Stimulated activated memory B cell treated with anti-CD40 and anti-IgM and Interleukin-4, amounts not matched to agents 10 μg/mL and 1 μg/mL and 100 μg/mL, for 72 hours (primary cell): ENCODE measurements at regions not wholly inside any gene's neighbourhood (a gene's known extent, or its start where the extent isn't known, plus 50 kb on each side); places are given as distances from the start of the nearest gene placed in this dataset.
A peak's percentile ranks its signal among the peaks of the same experiment; 100 is the strongest.
"Not testable (repeated sequence)": the region's sequence is repeated elsewhere in the genome, so short reads cannot be mapped to it uniquely, and the experiment has no call there.

Experiments used
- ATAC-seq: fragments of 150-1000 bp; cut with Tn5 transposase; 2 replicates; pipeline ENCODE4 v1.10.0; 2021
- H3K27ac Mint-ChIP-seq: one replicate; pipeline ENCODE4 v1.8.0; 2022; ENCODE audit warnings: mild to moderate bottlenecking, mixed read lengths
- H3K27me3 Mint-ChIP-seq: one replicate; pipeline ENCODE4 v1.8.0; 2022; ENCODE audit warnings: mixed read lengths
- H3K36me3 Mint-ChIP-seq: one replicate; pipeline ENCODE4 v1.8.0; 2022; ENCODE audit warnings: mixed read lengths
- H3K4me1 Mint-ChIP-seq: one replicate; pipeline ENCODE4 v1.8.0; 2022; ENCODE audit warnings: mixed read lengths
- H3K4me3 Mint-ChIP-seq: one replicate; pipeline ENCODE4 v1.8.0; 2022; ENCODE audit warnings: mild to moderate bottlenecking, moderate library complexity, mixed read lengths
- H3K9me3 Mint-ChIP-seq: one replicate; pipeline ENCODE4 v1.8.0; 2022; ENCODE audit warnings: mixed read lengths

DNA sequence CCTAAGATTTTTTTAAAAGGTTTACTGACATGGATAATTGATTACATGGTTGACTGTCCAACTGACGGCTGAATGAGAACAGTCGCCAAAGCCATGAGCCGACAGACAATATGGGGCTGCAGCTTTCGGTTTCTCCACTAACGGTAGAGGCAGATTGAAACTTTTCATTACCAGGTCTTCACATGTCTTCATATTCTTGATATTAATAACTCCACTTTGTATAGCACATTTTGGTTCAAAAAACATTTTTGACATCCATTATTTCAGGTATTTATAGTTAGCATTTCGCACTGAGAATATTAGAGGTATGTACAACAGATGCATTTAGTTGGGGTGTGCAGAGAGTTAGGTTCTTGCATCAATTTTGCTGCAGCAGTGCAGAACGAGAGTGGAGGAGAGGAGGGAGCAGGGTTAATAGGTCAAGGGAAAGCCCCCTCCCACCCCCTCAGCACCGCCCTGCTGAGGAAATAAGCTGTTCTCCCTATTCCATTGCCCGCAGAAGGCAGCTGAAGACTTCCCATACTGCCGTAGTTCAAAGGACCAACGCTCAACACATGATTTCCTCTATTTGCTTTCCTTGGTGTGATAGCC is 73.6 kb upstream of the ADTRP start:
- Mint-ChIP-seq H3K9me3 (no peaks in the 10 kb centered on the region), H3K27ac (peak overlapping the region; percentile 54), H3K4me3 (peak overlapping the region; percentile 67), H3K4me1 (peaks cover 20% of the 10 kb centered on the region), H3K36me3 (no peaks in the 10 kb centered on the region), H3K27me3 (no peaks in the 10 kb centered on the region)
- peak; percentile 58 for ATAC-seq

DNA sequence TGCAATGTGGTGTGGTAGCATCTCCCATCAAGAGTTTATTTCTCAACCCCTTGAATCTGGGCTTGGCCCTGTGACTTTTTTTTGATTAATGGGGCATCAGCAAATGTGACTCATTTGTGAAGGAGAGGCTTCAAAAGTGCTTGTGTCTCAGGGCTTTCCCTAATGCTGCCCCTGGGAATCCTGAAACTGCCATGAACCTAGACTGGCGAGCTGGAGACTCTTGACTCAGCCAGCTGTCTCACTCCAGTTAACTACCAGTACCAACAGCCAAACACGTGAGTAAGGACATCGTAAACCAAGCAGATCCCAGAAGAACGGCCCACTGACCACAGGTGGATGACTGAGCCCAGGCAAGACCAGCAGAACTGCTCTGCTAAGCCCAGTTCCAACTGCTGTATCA is 72.8 kb upstream of the ADTRP start:
- ATAC-seq, result peak; percentile 43
- H3K36me3 Mint-ChIP-seq, result no peaks in the 10 kb centered on the region
- peak overlapping the region; percentile 54 for H3K27ac Mint-ChIP-seq
- H3K4me3 Mint-ChIP-seq, result no peak overlapping the region
- H3K27me3 Mint-ChIP-seq, result no peaks in the 10 kb centered on the region
- peaks cover 20% of the 10 kb centered on the region for H3K4me1 Mint-ChIP-seq
- peaks cover 5% of the 10 kb centered on the region for H3K9me3 Mint-ChIP-seq

- no peak overlapping the region for H3K4me3 Mint-ChIP-seq
- no peaks in the 10 kb centered on the region for H3K36me3 Mint-ChIP-seq
- peaks cover 6% of the 10 kb centered on the region for H3K9me3 Mint-ChIP-seq
- no peak for ATAC-seq
- H3K27me3 Mint-ChIP-seq, result no peaks in the 10 kb centered on the region
- H3K4me1 Mint-ChIP-seq, result peaks cover 15% of the 10 kb centered on the region
- no peak overlapping the region for H3K27ac Mint-ChIP-seq
Measured at GRCh38 chr6:11848852-11849731, 70.5 kb upstream of the ADTRP start.

- H3K27me3 Mint-ChIP-seq, result no peaks in the 10 kb centered on the region
- H3K36me3 Mint-ChIP-seq, result no peaks in the 10 kb centered on the region
- no peak overlapping the region for H3K4me3 Mint-ChIP-seq
- no peak overlapping the region for H3K27ac Mint-ChIP-seq
- peaks cover 15% of the 10 kb centered on the region for H3K4me1 Mint-ChIP-seq
- peaks cover 6% of the 10 kb centered on the region for H3K9me3 Mint-ChIP-seq
- no peak for ATAC-seq
Measured at GRCh38 chr6:11848346-11848651, 69.7 kb upstream of the ADTRP start.

DNA sequence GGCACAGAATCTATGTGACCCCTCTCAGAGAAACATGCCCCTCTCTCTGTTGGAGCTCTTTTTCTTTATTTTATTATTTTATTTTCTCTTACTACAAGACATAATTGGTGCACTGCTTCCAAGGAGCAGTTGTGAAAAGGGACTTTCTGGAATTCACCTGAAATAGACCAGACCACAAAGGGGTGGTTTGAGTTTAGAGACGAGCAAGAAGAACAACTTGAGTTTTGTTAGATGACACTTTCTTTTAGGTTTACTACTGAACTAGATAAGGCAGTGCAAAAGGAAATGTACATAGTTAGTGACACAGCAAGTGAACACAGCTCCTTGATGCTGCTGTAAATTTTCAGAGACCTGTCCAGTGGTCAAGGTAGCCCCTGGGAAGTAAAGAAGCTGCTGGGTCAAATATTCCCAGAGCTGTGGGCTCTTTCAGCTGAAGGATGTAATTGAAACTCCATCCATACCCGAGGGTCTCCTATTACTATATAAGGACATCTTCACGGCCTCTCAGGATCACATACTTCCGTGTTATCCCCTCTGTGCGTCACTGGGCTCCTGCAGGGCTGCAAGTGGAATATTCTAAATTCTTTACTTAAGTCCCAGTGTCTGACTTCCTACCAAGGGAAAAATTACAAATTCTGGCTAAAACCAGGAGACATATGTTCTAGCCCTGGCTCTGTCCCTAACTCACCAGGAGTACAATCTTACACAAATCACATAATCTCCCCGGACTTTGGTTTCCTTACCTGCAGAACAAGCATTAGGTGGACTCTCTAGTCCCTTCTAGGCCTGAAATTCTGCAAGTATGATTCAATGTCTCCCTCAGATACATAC is 69.1 kb upstream of the ADTRP start:
- Mint-ChIP-seq H3K36me3 (no peaks in the 10 kb centered on the region), H3K4me3 (no peak overlapping the region), H3K27ac (no peak overlapping the region), H3K4me1 (peaks cover 15% of the 10 kb centered on the region), H3K27me3 (no peaks in the 10 kb centered on the region), H3K9me3 (peaks cover 6% of the 10 kb centered on the region)
- no peak for ATAC-seq

GRCh38 chr6:11847068-11847467 is 68.5 kb upstream of the ADTRP start:
- not testable (repeated sequence) for H3K36me3 Mint-ChIP-seq, H3K27me3 Mint-ChIP-seq, H3K4me3 Mint-ChIP-seq, H3K27ac Mint-ChIP-seq, ATAC-seq, H3K4me1 Mint-ChIP-seq, H3K9me3 Mint-ChIP-seq

GRCh38 chr6:11845664-11846577 is 67.3 kb upstream of the ADTRP start:
- Mint-ChIP-seq H3K27me3 (no peaks in the 10 kb centered on the region), H3K36me3 (no peaks in the 10 kb centered on the region)
- no peak for ATAC-seq

DNA sequence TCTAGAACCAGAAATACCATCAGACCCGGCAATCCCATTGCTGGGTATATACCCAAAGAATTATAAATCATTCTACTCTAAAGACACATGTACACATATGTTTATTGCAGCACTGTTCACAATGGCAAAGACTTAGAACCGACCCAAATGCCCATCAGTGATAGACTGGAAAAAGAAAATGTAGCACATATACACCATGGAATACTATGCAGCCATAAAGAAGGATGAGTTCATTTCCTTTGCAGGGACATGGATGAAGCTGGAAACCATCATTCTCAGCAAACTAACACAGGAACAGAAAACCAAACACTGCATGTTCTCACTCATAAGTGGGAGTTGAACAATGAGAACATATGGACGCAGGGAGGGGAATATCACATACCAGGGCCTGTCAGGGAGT is 64.2 kb upstream of the ADTRP start:
- not testable (repeated sequence) for H3K27me3 Mint-ChIP-seq, ATAC-seq, H3K4me3 Mint-ChIP-seq, H3K27ac Mint-ChIP-seq, H3K4me1 Mint-ChIP-seq
- Mint-ChIP-seq H3K36me3 (peaks cover 22% of the 10 kb centered on the region), H3K9me3 (peaks cover 20% of the 10 kb centered on the region)

More at GRCh38 chr6:11845664-11846577, 67.3 kb upstream of the ADTRP start:
- Mint-ChIP-seq H3K27ac (no peak overlapping the region), H3K9me3 (peaks cover 6% of the 10 kb centered on the region), H3K4me3 (no peak overlapping the region), H3K4me1 (peaks cover 6% of the 10 kb centered on the region)

- H3K9me3 Mint-ChIP-seq, result peaks cover 12% of the 10 kb centered on the region
- H3K4me3 Mint-ChIP-seq, result no peak overlapping the region
- ATAC-seq, result no peak
Measured at GRCh38 chr6:11835065-11835464, 56.5 kb upstream of the ADTRP start.

DNA sequence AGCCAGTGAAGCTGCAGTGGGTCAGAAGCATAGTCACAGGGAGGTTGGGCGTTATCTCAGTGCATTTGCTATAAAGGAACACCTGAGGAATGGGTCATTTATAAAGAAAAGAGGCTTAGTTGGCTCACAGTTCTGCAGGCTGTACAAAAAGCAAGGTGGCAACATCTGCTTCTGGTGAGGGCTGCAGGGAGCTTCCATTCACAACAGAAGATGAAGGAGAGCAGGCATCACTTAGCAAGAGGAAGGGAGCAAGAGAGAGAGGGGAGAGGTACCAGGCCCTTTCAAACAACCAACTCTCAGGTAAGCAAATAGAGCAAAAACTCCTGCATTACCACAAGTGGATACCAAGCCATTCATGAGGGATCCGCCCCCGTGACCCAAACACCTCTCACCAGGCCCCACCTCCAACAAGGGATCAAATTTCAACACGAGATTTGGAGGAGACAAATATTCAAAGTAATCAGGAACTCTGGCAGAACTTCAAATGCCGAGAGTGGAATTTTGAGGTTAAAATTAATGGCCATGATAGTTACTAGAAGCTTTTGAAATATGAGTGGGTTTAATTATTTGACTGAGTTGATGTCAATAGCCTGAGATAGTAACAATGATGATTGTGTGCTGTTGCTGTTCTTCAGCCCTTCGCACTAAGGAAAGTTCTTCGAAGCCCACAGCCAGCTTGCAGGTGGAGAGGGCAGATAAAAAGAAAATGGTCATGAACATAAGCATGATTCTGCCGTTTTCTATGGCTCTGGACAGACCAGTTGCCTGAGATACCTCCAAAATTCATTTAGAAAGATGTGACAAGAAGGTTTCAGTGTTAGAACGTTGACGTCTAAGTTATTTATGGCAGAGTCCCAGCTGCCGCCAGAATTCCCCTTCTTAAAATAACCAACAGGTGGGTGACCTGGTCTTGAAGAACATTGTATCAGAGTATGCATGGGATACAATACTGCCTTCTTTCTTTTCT is 55.3 kb upstream of the ADTRP start:
- Mint-ChIP-seq H3K27ac (peak overlapping the region; percentile 75), H3K36me3 (peaks cover 8% of the 10 kb centered on the region), H3K4me3 (no peak overlapping the region), H3K4me1 (peaks cover 46% of the 10 kb centered on the region), H3K9me3 (peaks cover 2% of the 10 kb centered on the region), H3K27me3 (no peaks in the 10 kb centered on the region)
- peak; percentile 84 for ATAC-seq

More at GRCh38 chr6:11835065-11835464, 56.5 kb upstream of the ADTRP start:
- no peaks in the 10 kb centered on the region for H3K27me3 Mint-ChIP-seq
- H3K36me3 Mint-ChIP-seq, result peaks cover 19% of the 10 kb centered on the region
- peak overlapping the region; percentile 75 for H3K27ac Mint-ChIP-seq
- peaks cover 43% of the 10 kb centered on the region for H3K4me1 Mint-ChIP-seq

GRCh38 chr6:11831653-11832052 is 53.0 kb upstream of the ADTRP start:
- Mint-ChIP-seq H3K27ac (peak overlapping the region; percentile 90), H3K4me3 (no peak overlapping the region), H3K4me1 (peaks cover 69% of the 10 kb centered on the region), H3K9me3 (no peaks in the 10 kb centered on the region), H3K27me3 (no peaks in the 10 kb centered on the region), H3K36me3 (no peaks in the 10 kb centered on the region)
- ATAC-seq, result no peak

DNA sequence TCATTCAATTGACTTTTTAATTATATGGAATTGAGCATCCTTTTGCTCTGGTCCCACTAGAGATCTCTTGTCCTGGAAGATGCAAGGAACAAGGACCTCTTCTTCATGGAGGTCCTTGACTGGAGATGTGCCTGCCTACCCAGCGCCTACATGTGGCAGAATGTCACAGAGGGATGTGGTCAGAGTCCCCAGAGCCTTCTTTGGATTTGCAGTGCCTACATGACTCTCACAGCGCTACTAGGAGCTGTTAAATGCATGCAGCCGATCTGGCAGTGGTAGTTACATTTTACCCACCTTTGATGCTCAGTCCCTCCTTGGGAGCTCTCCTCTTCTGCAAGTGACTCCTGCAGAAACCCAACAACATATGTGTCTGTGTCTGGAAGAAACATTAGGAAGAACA is 51.9 kb upstream of the ADTRP start:
- peaks cover 73% of the 10 kb centered on the region for H3K4me1 Mint-ChIP-seq
- H3K4me3 Mint-ChIP-seq, result no peak overlapping the region
- peak; percentile 40 for ATAC-seq
- peak overlapping the region; percentile 90 for H3K27ac Mint-ChIP-seq
- H3K27me3 Mint-ChIP-seq, result no peaks in the 10 kb centered on the region
- H3K9me3 Mint-ChIP-seq, result no peaks in the 10 kb centered on the region
- H3K36me3 Mint-ChIP-seq, result no peaks in the 10 kb centered on the region

DNA sequence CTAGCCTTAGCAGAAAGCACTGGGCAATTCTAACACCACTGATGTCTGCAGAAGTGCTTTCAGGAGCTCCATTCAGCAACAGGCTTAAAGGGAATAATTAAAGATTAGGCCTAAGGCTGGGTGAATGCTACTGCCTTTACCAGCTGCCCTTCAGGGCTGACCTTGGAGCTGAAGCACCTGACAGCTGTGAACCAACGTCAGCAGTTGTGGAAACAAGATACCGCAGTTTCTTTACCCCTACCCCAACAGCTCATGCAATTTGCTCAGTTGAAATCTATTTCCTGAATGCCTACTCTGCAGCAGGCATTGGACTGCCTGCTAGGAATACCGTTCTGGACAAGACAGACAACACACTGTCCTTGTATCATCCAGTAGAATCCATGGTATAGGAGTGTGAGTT is 51.5 kb upstream of the ADTRP start:
- H3K36me3 Mint-ChIP-seq, result no peaks in the 10 kb centered on the region
- no peak overlapping the region for H3K4me3 Mint-ChIP-seq
- H3K27me3 Mint-ChIP-seq, result no peaks in the 10 kb centered on the region
- H3K9me3 Mint-ChIP-seq, result no peaks in the 10 kb centered on the region
- ATAC-seq, result peak; percentile 60
- H3K4me1 Mint-ChIP-seq, result peaks cover 73% of the 10 kb centered on the region
- H3K27ac Mint-ChIP-seq, result peak overlapping the region; percentile 90
